H1 (cell line): ENCODE measurements at regions not wholly inside any gene's neighbourhood (a gene's known extent, or its start where the extent isn't known, plus 50 kb on each side); places are given as distances from the start of the nearest gene placed in this dataset.

Source experiments
- RXRA ChIP-seq: IDR thresholded peaks from 2 replicates; pipeline ENCODE4 v1.6.1; 2011; ENCODE audit warnings: low read depth, mild to moderate bottlenecking, low read length, moderate library complexity; ENCODE audit not compliant: insufficient read depth
- TF ChIP-seq, protein P1 (sequence below): fragments of 300-600 bp; sonication (generic); IDR thresholded peaks from 2 replicates; pipeline ENCODE4 v1.7.1; 2012; ENCODE audit warnings: low read length, moderate library complexity, mild to moderate bottlenecking, inconsistent platforms; ENCODE audit not compliant: insufficient replicate concordance

GRCh38 chr10:8986975-8987374 is 932.5 kb downstream of the GATA3 start (continued):
- no peak for TF ChIP-seq RXRA
- TF ChIP-seq, protein P1, sequence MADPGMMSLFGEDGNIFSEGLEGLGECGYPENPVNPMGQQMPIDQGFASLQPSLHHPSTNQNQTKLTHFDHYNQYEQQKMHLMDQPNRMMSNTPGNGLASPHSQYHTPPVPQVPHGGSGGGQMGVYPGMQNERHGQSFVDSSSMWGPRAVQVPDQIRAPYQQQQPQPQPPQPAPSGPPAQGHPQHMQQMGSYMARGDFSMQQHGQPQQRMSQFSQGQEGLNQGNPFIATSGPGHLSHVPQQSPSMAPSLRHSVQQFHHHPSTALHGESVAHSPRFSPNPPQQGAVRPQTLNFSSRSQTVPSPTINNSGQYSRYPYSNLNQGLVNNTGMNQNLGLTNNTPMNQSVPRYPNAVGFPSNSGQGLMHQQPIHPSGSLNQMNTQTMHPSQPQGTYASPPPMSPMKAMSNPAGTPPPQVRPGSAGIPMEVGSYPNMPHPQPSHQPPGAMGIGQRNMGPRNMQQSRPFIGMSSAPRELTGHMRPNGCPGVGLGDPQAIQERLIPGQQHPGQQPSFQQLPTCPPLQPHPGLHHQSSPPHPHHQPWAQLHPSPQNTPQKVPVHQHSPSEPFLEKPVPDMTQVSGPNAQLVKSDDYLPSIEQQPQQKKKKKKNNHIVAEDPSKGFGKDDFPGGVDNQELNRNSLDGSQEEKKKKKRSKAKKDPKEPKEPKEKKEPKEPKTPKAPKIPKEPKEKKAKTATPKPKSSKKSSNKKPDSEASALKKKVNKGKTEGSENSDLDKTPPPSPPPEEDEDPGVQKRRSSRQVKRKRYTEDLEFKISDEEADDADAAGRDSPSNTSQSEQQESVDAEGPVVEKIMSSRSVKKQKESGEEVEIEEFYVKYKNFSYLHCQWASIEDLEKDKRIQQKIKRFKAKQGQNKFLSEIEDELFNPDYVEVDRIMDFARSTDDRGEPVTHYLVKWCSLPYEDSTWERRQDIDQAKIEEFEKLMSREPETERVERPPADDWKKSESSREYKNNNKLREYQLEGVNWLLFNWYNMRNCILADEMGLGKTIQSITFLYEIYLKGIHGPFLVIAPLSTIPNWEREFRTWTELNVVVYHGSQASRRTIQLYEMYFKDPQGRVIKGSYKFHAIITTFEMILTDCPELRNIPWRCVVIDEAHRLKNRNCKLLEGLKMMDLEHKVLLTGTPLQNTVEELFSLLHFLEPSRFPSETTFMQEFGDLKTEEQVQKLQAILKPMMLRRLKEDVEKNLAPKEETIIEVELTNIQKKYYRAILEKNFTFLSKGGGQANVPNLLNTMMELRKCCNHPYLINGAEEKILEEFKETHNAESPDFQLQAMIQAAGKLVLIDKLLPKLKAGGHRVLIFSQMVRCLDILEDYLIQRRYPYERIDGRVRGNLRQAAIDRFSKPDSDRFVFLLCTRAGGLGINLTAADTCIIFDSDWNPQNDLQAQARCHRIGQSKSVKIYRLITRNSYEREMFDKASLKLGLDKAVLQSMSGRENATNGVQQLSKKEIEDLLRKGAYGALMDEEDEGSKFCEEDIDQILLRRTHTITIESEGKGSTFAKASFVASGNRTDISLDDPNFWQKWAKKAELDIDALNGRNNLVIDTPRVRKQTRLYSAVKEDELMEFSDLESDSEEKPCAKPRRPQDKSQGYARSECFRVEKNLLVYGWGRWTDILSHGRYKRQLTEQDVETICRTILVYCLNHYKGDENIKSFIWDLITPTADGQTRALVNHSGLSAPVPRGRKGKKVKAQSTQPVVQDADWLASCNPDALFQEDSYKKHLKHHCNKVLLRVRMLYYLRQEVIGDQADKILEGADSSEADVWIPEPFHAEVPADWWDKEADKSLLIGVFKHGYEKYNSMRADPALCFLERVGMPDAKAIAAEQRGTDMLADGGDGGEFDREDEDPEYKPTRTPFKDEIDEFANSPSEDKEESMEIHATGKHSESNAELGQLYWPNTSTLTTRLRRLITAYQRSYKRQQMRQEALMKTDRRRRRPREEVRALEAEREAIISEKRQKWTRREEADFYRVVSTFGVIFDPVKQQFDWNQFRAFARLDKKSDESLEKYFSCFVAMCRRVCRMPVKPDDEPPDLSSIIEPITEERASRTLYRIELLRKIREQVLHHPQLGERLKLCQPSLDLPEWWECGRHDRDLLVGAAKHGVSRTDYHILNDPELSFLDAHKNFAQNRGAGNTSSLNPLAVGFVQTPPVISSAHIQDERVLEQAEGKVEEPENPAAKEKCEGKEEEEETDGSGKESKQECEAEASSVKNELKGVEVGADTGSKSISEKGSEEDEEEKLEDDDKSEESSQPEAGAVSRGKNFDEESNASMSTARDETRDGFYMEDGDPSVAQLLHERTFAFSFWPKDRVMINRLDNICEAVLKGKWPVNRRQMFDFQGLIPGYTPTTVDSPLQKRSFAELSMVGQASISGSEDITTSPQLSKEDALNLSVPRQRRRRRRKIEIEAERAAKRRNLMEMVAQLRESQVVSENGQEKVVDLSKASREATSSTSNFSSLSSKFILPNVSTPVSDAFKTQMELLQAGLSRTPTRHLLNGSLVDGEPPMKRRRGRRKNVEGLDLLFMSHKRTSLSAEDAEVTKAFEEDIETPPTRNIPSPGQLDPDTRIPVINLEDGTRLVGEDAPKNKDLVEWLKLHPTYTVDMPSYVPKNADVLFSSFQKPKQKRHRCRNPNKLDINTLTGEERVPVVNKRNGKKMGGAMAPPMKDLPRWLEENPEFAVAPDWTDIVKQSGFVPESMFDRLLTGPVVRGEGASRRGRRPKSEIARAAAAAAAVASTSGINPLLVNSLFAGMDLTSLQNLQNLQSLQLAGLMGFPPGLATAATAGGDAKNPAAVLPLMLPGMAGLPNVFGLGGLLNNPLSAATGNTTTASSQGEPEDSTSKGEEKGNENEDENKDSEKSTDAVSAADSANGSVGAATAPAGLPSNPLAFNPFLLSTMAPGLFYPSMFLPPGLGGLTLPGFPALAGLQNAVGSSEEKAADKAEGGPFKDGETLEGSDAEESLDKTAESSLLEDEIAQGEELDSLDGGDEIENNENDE, result no peak
